Keratinocyte (primary cell): ENCODE measurements at regions not wholly inside any gene's neighbourhood (a gene's known extent, or its start where the extent isn't known, plus 50 kb on each side); places are given as distances from the start of the nearest gene placed in this dataset.

ENCODE experiments used
- DNase-seq: peaks from one replicate; pipeline ENCODE4 v3.0.0-alpha.2; 2011; ENCODE audit warnings: low read depth, missing footprints, low spot score
- FAIRE-seq: peaks from 2 replicates; lab custom pipeline; 2011; peaks lifted over from hg19 to GRCh38; lab: Jason Lieb, UNC
- H2AFZ ChIP-seq: 2 replicates; pipeline ENCODE4 v1.6.0; 2012; ENCODE audit warnings: low read length, control low read depth, inconsistent platforms; ENCODE audit not compliant: control insufficient read depth
- H3K27ac ChIP-seq: 2 replicates; pipeline ENCODE4 v1.5.1; 2011; ENCODE audit warnings: low read length; ENCODE audit not compliant: control insufficient read depth, insufficient read depth
- H3K27me3 ChIP-seq: 3 replicates; pipeline ENCODE4 v1.6.0; 2011; ENCODE audit warnings: low read length; ENCODE audit not compliant: control insufficient read depth, insufficient read depth; ENCODE audit errors: extremely low read depth
- H3K36me3 ChIP-seq, 2 experiments: 2 replicates in 1 of 2; 3 replicates in 1 of 2; pipeline ENCODE4 v1.5.1; 2011; ENCODE audit warnings: low read length in 2 of 2, mild to moderate bottlenecking in 1 of 2; ENCODE audit not compliant: control insufficient read depth in 2 of 2, insufficient read depth in 2 of 2; ENCODE audit errors: extremely low read depth in 1 of 2
- H3K4me1 ChIP-seq: 3 replicates; pipeline ENCODE4 v1.5.1; 2011; ENCODE audit warnings: low read length; ENCODE audit not compliant: control insufficient read depth, insufficient read depth; ENCODE audit errors: extremely low read depth
- H3K4me2 ChIP-seq: 3 replicates; pipeline ENCODE4 v1.6.0; 2011; ENCODE audit warnings: low read depth, low read length; ENCODE audit not compliant: control insufficient read depth, insufficient read depth; ENCODE audit errors: extremely low read depth
- H3K4me3 ChIP-seq, 3 experiments: fragments of 200-600 bp in 1 of 3; sonication (generic) in 1 of 3; 2 replicates in 2 of 3; 3 replicates in 1 of 3; pipeline ENCODE4 v1.5.1; 2011 to 2016; ENCODE audit warnings: low read length in 3 of 3, mild to moderate bottlenecking in 3 of 3, control low read depth in 2 of 3, inconsistent platforms in 1 of 3, low read depth in 1 of 3, mixed read lengths in 1 of 3, mixed run types in 1 of 3, moderate library complexity in 1 of 3; ENCODE audit not compliant: control insufficient read depth in 2 of 3, insufficient read depth in 2 of 3; ENCODE audit errors: extremely low read depth in 1 of 3
- H3K79me2 ChIP-seq: 2 replicates; pipeline ENCODE4 v1.6.0; 2012; ENCODE audit warnings: low read length; ENCODE audit not compliant: control insufficient read depth, insufficient read depth
- H3K9ac ChIP-seq: 3 replicates; pipeline ENCODE4 v1.6.0; 2011; ENCODE audit warnings: low read length; ENCODE audit not compliant: control insufficient read depth, insufficient read depth; ENCODE audit errors: extremely low read depth
- H3K9me1 ChIP-seq: 3 replicates; pipeline ENCODE4 v1.6.0; 2011; ENCODE audit warnings: low read length; ENCODE audit not compliant: control insufficient read depth, insufficient read depth; ENCODE audit errors: extremely low read depth
- H3K9me3 ChIP-seq: 2 replicates; pipeline ENCODE4 v1.5.1; 2012; ENCODE audit warnings: low read depth, low read length; ENCODE audit not compliant: control insufficient read depth
- H4K20me1 ChIP-seq: 3 replicates; pipeline ENCODE4 v1.6.0; 2011; ENCODE audit warnings: low read length; ENCODE audit not compliant: control insufficient read depth, insufficient read depth; ENCODE audit errors: extremely low read depth
- CTCF ChIP-seq, 3 experiments: IDR thresholded peaks in 1 of 3; conservative IDR thresholded peaks in 1 of 3; optimal IDR thresholded peaks in 1 of 3; 2 replicates in 2 of 3; 3 replicates in 1 of 3; pipeline versions ENCODE3 to v1.5.1; 2011; ENCODE audit warnings: low read length in 3 of 3, mild to moderate bottlenecking in 3 of 3, moderate library complexity in 2 of 3, control low read depth in 1 of 3, inconsistent platforms in 1 of 3; ENCODE audit not compliant: insufficient read depth in 2 of 3; ENCODE audit errors: extremely low read depth in 1 of 3
- EZH2 ChIP-seq: IDR thresholded peaks from one replicate; pipeline ENCODE4 v1.6.1; 2012; ENCODE audit warnings: inconsistent platforms, mild to moderate bottlenecking, low read length, moderate library complexity
- dilution Hi-C: fragments of 300-500 bp; cut with MboI; formaldehyde crosslinking; loops from one replicate; pipeline ENCODE4 v1.7.0; 2020; ENCODE audit warnings: low sequenced_read_pairs; ENCODE audit not compliant: extremely low pct_ligation_motif_present

GRCh38 chr5:108472237-108472636 is 90.3 kb upstream of the FBXL17 start:
- FAIRE-seq: no peak
- no peaks in the 10 kb centered on the region for H3K79me2 ChIP-seq
- H3K9me1 ChIP-seq: no peaks in the 10 kb centered on the region
- dilution Hi-C loops: no loop called here
- no peak overlapping the region for H3K27ac ChIP-seq
- H4K20me1 ChIP-seq: no peaks in the 10 kb centered on the region
- no peaks in the 10 kb centered on the region for H3K9me3 ChIP-seq
- no peak for DNase-seq
- H3K4me2 ChIP-seq: no peak overlapping the region
- no peak overlapping the region for H2AFZ ChIP-seq
- H3K36me3 ChIP-seq: no peaks in the 10 kb centered on the region
- H3K4me3 ChIP-seq: no peak overlapping the region
- no peaks in the 10 kb centered on the region for H3K4me1 ChIP-seq
- no peak overlapping the region for H3K9ac ChIP-seq
- TF ChIP-seq EZH2: no peak
- TF ChIP-seq CTCF (optimal IDR thresholded peaks at IDR 0.05 in 1 of 3, IDR thresholded peaks at IDR 0.05 in 1 of 3, conservative IDR thresholded peaks at IDR 0.05 in 1 of 3; ENCODE audit: extremely low read depth in 1 of 3, insufficient read depth in 2 of 3, low read length in 3 of 3): no peak
- H3K27me3 ChIP-seq: no peaks in the 10 kb centered on the region

- Histone ChIP-seq H4K20me1 (no peaks in the 10 kb centered on the region), H3K4me3 (no peak overlapping the region), H3K9me3 (no peaks in the 10 kb centered on the region), H2AFZ (no peak overlapping the region), H3K4me1 (no peaks in the 10 kb centered on the region), H3K9ac (no peak overlapping the region), H3K9me1 (no peaks in the 10 kb centered on the region), H3K27ac (no peak overlapping the region), H3K79me2 (no peaks in the 10 kb centered on the region), H3K4me2 (no peak overlapping the region), H3K36me3 (no peaks in the 10 kb centered on the region), H3K27me3 (no peaks in the 10 kb centered on the region)
- no peak for FAIRE-seq
- DNase-seq: no peak
- dilution Hi-C loops: no loop called here
- TF ChIP-seq CTCF (optimal IDR thresholded peaks at IDR 0.05 in 1 of 3, IDR thresholded peaks at IDR 0.05 in 1 of 3, conservative IDR thresholded peaks at IDR 0.05 in 1 of 3; ENCODE audit: extremely low read depth in 1 of 3, insufficient read depth in 2 of 3, low read length in 3 of 3): no peak
These were observed 85.7 kb upstream of the FBXL17 start for GRCh38 chr5:108467563-108467962.
